Esophagus muscularis mucosa (tissue), 4 donors: ENCODE measurements at regions not wholly inside any gene's neighbourhood (a gene's known extent, or its start where the extent isn't known, plus 50 kb on each side); places are given as distances from the start of the nearest gene placed in this dataset.

Experiments
- CTCF ChIP-seq, 3 experiments: fragments of 200-600 bp in 2 of 3; fragments of 450-650 bp in 1 of 3; sonication (generic) in 2 of 3; IDR thresholded peaks; one replicate each; pipeline ENCODE4 v1.5.1; 2017 to 2019; ENCODE audit warnings: antibody characterized with exemption in 3 of 3, mild to moderate bottlenecking in 2 of 3, moderate library complexity in 1 of 3
- EP300 ChIP-seq: sonication (generic); formaldehyde crosslinking; IDR thresholded peaks from one replicate; pipeline ENCODE4 v1.6.1; 2017; ENCODE audit warnings: antibody characterized with exemption
- POLR2A ChIP-seq: fragments of 450-650 bp; IDR thresholded peaks from one replicate; pipeline ENCODE4 v1.6.1; 2017; ENCODE audit warnings: antibody characterized with exemption, moderate library complexity, mild to moderate bottlenecking, low read depth
- POLR2AphosphoS5 ChIP-seq, 2 donors: sonication (generic); formaldehyde crosslinking; IDR thresholded peaks; one replicate each; pipeline ENCODE4 v1.6.1; 2017; ENCODE audit warnings: antibody characterized with exemption in 2 of 2

GRCh38 chr15:91689377-91689776 is 164.1 kb upstream of the SLCO3A1 start:
- TF ChIP-seq POLR2AphosphoS5 (IDR thresholded peaks at IDR 0.05) (no peak), CTCF (IDR thresholded peaks at IDR 0.05) (no peak), POLR2A (no peak), EP300 (no peak)
